Neural progenitor cell (in vitro differentiated cells): ENCODE measurements at regions not wholly inside any gene's neighbourhood (a gene's known extent, or its start where the extent isn't known, plus 50 kb on each side); places are given as distances from the start of the nearest gene placed in this dataset.

Source experiments
- EZH2 ChIP-seq: fragments of 200-600 bp; sonication (generic); IDR thresholded peaks from 2 replicates; pipeline ENCODE4 v1.6.1; 2017; ENCODE audit warnings: antibody characterized with exemption, mild to moderate bottlenecking, moderate library complexity
- EZH2phosphoT487 ChIP-seq: fragments of 200-600 bp; sonication (generic); IDR thresholded peaks from 2 replicates; pipeline ENCODE4 v1.6.1; 2017; ENCODE audit warnings: antibody characterized with exemption
- TF ChIP-seq, protein P1 (sequence below): fragments of 200-600 bp; sonication (generic); IDR thresholded peaks from 2 replicates; pipeline ENCODE4 v1.5.1; 2017; ENCODE audit warnings: antibody characterized with exemption, mild to moderate bottlenecking

DNA sequence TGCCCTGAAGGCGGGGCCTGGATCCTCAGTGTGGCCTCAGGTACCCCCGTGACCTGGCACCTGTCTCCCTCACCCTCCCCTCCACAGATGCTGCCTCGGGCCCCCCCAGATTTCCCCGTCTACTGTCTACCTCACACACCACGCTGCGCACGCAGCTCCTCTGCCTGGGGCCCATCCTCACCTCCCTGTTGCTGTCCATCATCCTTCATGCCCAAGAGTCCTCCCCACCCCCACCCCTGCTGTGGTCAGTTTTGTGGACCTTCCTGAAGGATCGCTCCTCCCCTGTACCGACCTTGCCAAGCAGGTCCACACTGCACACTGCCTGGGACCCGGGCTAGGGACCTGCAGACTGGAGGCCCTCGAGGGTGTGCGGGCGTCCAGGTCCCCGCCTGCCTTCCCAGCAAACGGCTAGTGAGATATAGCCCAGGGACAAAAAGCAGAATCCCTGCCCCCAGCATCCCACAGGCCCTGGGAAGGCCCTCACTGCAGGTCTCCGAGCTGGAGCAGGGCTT is 197.4 kb upstream of the DIO3 start:
- TF ChIP-seq EZH2 (no peak), EZH2phosphoT487 (no peak)
- TF ChIP-seq, protein P1, sequence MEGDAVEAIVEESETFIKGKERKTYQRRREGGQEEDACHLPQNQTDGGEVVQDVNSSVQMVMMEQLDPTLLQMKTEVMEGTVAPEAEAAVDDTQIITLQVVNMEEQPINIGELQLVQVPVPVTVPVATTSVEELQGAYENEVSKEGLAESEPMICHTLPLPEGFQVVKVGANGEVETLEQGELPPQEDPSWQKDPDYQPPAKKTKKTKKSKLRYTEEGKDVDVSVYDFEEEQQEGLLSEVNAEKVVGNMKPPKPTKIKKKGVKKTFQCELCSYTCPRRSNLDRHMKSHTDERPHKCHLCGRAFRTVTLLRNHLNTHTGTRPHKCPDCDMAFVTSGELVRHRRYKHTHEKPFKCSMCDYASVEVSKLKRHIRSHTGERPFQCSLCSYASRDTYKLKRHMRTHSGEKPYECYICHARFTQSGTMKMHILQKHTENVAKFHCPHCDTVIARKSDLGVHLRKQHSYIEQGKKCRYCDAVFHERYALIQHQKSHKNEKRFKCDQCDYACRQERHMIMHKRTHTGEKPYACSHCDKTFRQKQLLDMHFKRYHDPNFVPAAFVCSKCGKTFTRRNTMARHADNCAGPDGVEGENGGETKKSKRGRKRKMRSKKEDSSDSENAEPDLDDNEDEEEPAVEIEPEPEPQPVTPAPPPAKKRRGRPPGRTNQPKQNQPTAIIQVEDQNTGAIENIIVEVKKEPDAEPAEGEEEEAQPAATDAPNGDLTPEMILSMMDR, result no peak
